A549 (cell line): ENCODE measurements at regions not wholly inside any gene's neighbourhood (a gene's known extent, or its start where the extent isn't known, plus 50 kb on each side); places are given as distances from the start of the nearest gene placed in this dataset.
"Not testable (repeated sequence)": the region's sequence is repeated elsewhere in the genome, so short reads cannot be mapped to it uniquely, and the experiment has no call there.

Experiments
- ATAC-seq, 2 experiments: fragments of 200-7000 bp in 1 of 2; fragments of >200 bp in 1 of 2; cut with Nextera tagmentation in 1 of 2; cut with Tn5 transposase in 1 of 2; 3 replicates each; pipeline versions ENCODE4 v1.8.0 to v1.9.1; 2018 to 2020; ENCODE audit warnings: mild to moderate bottlenecking in 1 of 2, moderate library complexity in 1 of 2
- CTCF ChIA-PET: fragments of 300-600 bp; sonication (Branson Sonifier 250); formaldehyde crosslinking; extraction: SDS; loops from one replicate; lab custom pipeline; 2021; ENCODE audit warnings: antibody characterized with exemption, inconsistent platforms; lab: Yijun Ruan, JAX
- POLR2A ChIA-PET: fragments of 350-600 bp; formaldehyde crosslinking; extraction: SDS; loops from one replicate; lab custom pipeline; 2021; ENCODE audit warnings: antibody characterized with exemption, inconsistent platforms; lab: Yijun Ruan, JAX
- DNase-seq, 2 experiments: peaks; one replicate each; pipeline versions ENCODE4 v3.0.0 to v3.0.0-alpha.2; 2011 to 2016; ENCODE audit warnings: low read depth in 1 of 2, low spot score in 1 of 2
- FAIRE-seq: peaks from 2 replicates; lab custom pipeline; 2011; peaks lifted over from hg19 to GRCh38; lab: Jason Lieb, UNC
- H3K27ac ChIP-seq, 2 experiments: fragments of >200 bp; sonication (Bioruptor Twin); formaldehyde crosslinking; 3 replicates each; pipeline ENCODE4 v1.5.1; 2016 to 2017
- H3K4me1 ChIP-seq: fragments of >200 bp; sonication (Bioruptor Twin); formaldehyde crosslinking; 3 replicates; pipeline ENCODE4 v1.6.1; 2016
- H3K4me2 ChIP-seq: fragments of >200 bp; sonication (Bioruptor Twin); formaldehyde crosslinking; 3 replicates; pipeline ENCODE4 v1.6.1; 2016
- H3K4me3 ChIP-seq: fragments of >200 bp; sonication (Bioruptor Twin); formaldehyde crosslinking; 3 replicates; pipeline ENCODE4 v1.5.1; 2016
- H3K9me3 ChIP-seq: fragments of >200 bp; sonication (Bioruptor Twin); formaldehyde crosslinking; 3 replicates; pipeline ENCODE4 v1.6.1; 2016
- CHD2 ChIP-seq: fragments of 150-350 bp; IDR thresholded peaks from 2 replicates; pipeline ENCODE4 v1.6.1; 2014; ENCODE audit warnings: low read length; ENCODE audit not compliant: partially characterized antibody
- CTCF ChIP-seq: fragments of >200 bp; sonication (Bioruptor Twin); formaldehyde crosslinking; IDR thresholded peaks from 3 replicates; pipeline ENCODE4 v1.5.1; 2016
- EHMT2 ChIP-seq: fragments of 200-600 bp; sonication (generic); IDR thresholded peaks from 2 replicates; pipeline ENCODE4 v1.6.1; 2016; ENCODE audit warnings: antibody characterized with exemption, low read depth, mild to moderate bottlenecking, moderate library complexity
- GATA3 ChIP-seq: IDR thresholded peaks from 2 replicates; pipeline ENCODE4 v1.6.1; 2012; ENCODE audit warnings: borderline replicate concordance
- HMGXB4 ChIP-seq: fragments of 250-450 bp; sonication (Bioruptor Pico); IDR thresholded peaks from 2 replicates; pipeline ENCODE4 v1.5.0; 2021; ENCODE audit warnings: mild to moderate bottlenecking, moderate library complexity, borderline replicate concordance
- HOXA7 ChIP-seq: fragments of 250-450 bp; sonication (Bioruptor Pico); IDR thresholded peaks from 2 replicates; pipeline ENCODE4 v1.5.0; 2020; ENCODE audit warnings: mild to moderate bottlenecking, moderate library complexity
- HOXB5 ChIP-seq: fragments of 250-450 bp; sonication (Bioruptor Pico); IDR thresholded peaks from 2 replicates; pipeline ENCODE4 v1.5.0; 2020; ENCODE audit warnings: mild to moderate bottlenecking, moderate library complexity
- KDM1A ChIP-seq: fragments of 200-600 bp; sonication (generic); IDR thresholded peaks from 2 replicates; pipeline ENCODE4 v1.6.1; 2016; ENCODE audit warnings: low read depth, mild to moderate bottlenecking
- MYC ChIP-seq: IDR thresholded peaks from 2 replicates; pipeline ENCODE4 v1.6.1; 2012; ENCODE audit warnings: mild to moderate bottlenecking, inconsistent platforms, low read length, improper control_type of control experiment, borderline replicate concordance
- NFE2L2 ChIP-seq: fragments of 150-350 bp; conservative IDR thresholded peaks from 2 replicates; pipeline ENCODE4 v1.6.1; 2014; ENCODE audit warnings: low read length
- NR3C1 ChIP-seq: fragments of >200 bp; sonication (Bioruptor Twin); formaldehyde crosslinking; IDR thresholded peaks from 3 replicates; pipeline ENCODE4 v1.6.1; 2017
- PHF8 ChIP-seq: fragments of 200-600 bp; sonication (generic); IDR thresholded peaks from 2 replicates; pipeline ENCODE4 v1.6.1; 2016; ENCODE audit warnings: low read depth, mild to moderate bottlenecking, antibody characterized with exemption, moderate library complexity, borderline replicate concordance
- POLR2A ChIP-seq: IDR thresholded peaks from 2 replicates; pipeline ENCODE4 v1.6.1; 2012; ENCODE audit warnings: mild to moderate bottlenecking, low read length
- RARB ChIP-seq: fragments of 250-450 bp; sonication (Bioruptor Pico); IDR thresholded peaks from 2 replicates; pipeline ENCODE4 v1.8.0; 2021; ENCODE audit warnings: mild to moderate bottlenecking, moderate library complexity
- REST ChIP-seq: fragments of 200-600 bp; sonication (generic); IDR thresholded peaks from 2 replicates; pipeline ENCODE4 v1.6.1; 2016; ENCODE audit warnings: antibody characterized with exemption, mild to moderate bottlenecking, moderate library complexity
- SMC3 ChIP-seq: fragments of >200 bp; sonication (Bioruptor Twin); formaldehyde crosslinking; IDR thresholded peaks from 3 replicates; pipeline ENCODE4 v1.6.1; 2018; ENCODE audit warnings: inconsistent platforms
- TFCP2L1 ChIP-seq: fragments of 250-450 bp; sonication (Bioruptor Pico); IDR thresholded peaks from 2 replicates; pipeline ENCODE4 v1.5.0; 2021; ENCODE audit warnings: mild to moderate bottlenecking
- ZNF302 ChIP-seq: fragments of 250-450 bp; sonication (Bioruptor Pico); IDR thresholded peaks from 2 replicates; pipeline ENCODE4 v1.9.0; 2021; ENCODE audit warnings: inconsistent platforms, mild to moderate bottlenecking, moderate library complexity
- WGBS: methylation state at CpG from one replicate; pipeline ENCODE4 v1.1.6; 2017; ENCODE audit errors: missing lambda C conversion rate; 5-methylcytosine and 5-hydroxymethylcytosine counted together
- TF ChIP-seq, protein P1 (sequence below): fragments of >200 bp; sonication (Bioruptor Twin); formaldehyde crosslinking; IDR thresholded peaks from 2 replicates; pipeline ENCODE4 v1.6.1; 2016

GRCh38 chr1:224022249-224022970 is 91.5 kb upstream of the FBXO28 start:
- H3K4me3 ChIP-seq, H3K4me1 ChIP-seq, H3K27ac ChIP-seq, ATAC-seq, H3K4me2 ChIP-seq, CTCF ChIA-PET, H3K9me3 ChIP-seq, FAIRE-seq, POLR2A ChIA-PET, DNase-seq: not testable (repeated sequence)
- WGBS, result 80% methylated on average over 7 of the region's 7 CpGs

DNA sequence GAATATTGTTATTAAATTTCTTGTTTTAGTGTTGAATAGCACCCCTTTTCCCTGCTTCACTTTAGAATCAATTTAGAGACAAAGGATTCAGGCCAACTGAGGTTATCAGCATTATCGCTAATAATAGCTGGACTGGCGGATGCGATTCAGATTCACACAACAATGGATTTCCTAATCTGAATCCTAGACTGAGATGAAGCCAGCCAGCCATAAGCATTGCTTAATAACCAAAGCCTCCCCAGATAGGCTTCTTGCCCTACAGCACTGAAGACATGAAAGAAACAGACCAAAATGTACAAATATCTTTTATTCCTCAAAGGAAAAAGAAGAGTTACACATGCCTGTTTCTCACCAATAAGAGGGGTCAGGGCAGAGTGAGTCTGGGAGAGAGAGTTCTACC is 94.0 kb upstream of the FBXO28 start:
- POLR2A ChIA-PET, FAIRE-seq, ATAC-seq, H3K9me3 ChIP-seq, CTCF ChIA-PET, DNase-seq, H3K4me2 ChIP-seq, H3K4me1 ChIP-seq, H3K27ac ChIP-seq, H3K4me3 ChIP-seq: not testable (repeated sequence)
- WGBS, result 93% methylated on average over 3 of the region's 3 CpGs

- DNase-seq, POLR2A ChIA-PET, H3K4me2 ChIP-seq, FAIRE-seq, H3K4me1 ChIP-seq, H3K27ac ChIP-seq, CTCF ChIA-PET, H3K4me3 ChIP-seq, ATAC-seq: not testable (repeated sequence)
- 90% methylated on average over 8 of the region's 8 CpGs for WGBS
- peaks cover 38% of the 10 kb centered on the region for H3K9me3 ChIP-seq
Measured at GRCh38 chr1:224015782-224016181, 98.1 kb upstream of the FBXO28 start.

DNA sequence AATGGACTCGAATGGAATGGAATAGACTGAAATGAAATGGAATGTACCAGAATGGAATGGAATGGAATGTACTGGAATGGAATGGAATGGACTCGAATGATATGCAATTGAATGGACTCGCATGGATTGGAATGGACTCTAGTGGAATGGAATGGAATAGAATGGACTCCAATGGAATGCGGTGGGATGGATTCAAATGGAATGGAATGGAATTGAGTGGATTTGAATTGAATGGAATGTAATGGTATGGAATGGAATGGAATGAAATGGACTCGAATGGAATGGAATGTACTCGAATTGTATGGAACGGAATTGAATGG is 99.6 kb upstream of the FBXO28 start:
- POLR2A ChIA-PET, result no interaction called here
- 79% methylated on average over 7 of the region's 7 CpGs for WGBS
- Histone ChIP-seq H3K4me1 (no peaks in the 10 kb centered on the region), H3K4me2 (no peak overlapping the region), H3K27ac (no peak overlapping the region), H3K9me3 (peaks cover 39% of the 10 kb centered on the region)
- TF ChIP-seq SMC3 (no peak), MYC (no peak), HOXA7 (no peak), CHD2 (no peak), CTCF (no peak), EHMT2 (no peak), HOXB5 (CRISPR knock-in tag) (no peak), RARB (no peak), REST (no peak), PHF8 (no peak), POLR2A (no peak), NFE2L2 (no peak), KDM1A (no peak), TFCP2L1 (CRISPR knock-in tag) (no peak), ZNF302 (CRISPR knock-in tag) (no peak), NR3C1 (no peak), HMGXB4 (CRISPR knock-in tag) (no peak), GATA3 (no peak)
- TF ChIP-seq, protein P1, sequence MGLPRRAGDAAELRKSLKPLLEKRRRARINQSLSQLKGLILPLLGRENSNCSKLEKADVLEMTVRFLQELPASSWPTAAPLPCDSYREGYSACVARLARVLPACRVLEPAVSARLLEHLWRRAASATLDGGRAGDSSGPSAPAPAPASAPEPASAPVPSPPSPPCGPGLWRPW, result no peak
- TF ChIP-seq, all 56 proteins: peak for 0
- H3K4me3 ChIP-seq, result no peak overlapping the region
- DNase-seq (peak in 1 of 2 experiments; percentile 36), ATAC-seq (no peak), FAIRE-seq (no peak)
- CTCF ChIA-PET, result no interaction called here

DNA sequence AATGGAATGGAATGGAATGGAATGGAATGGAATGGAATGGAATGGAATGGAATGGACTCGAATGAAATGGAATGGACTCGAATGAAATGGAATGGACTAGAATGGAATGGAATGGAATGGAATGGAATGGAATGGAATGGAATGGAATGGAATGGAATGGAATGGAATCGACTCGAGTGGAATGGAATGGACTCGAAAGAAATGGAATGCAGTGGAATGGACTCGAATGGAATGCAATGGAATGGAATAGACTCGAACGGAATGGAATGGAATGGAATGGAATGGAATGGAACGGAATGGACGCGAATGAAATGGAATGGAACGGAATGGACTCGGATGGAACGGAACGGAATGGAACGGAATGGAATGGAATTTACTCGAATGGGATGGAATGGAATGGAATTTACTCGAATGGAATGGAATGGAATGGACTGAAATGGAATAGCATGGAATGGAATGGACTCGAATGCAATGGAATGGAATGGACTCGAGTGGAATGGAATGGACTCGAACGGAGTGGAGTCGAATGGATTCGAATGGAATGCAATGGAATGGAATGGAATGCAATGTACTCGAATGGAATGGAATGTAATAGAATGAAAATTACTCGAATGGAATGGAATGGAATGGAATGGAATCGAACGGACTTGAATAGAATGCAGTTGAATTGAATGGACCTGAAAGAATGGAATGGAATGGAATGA is 100.1 kb upstream of the FBXO28 start:
- ATAC-seq, H3K4me3 ChIP-seq, FAIRE-seq, H3K4me1 ChIP-seq, POLR2A ChIA-PET, H3K4me2 ChIP-seq, H3K27ac ChIP-seq, CTCF ChIA-PET: not testable (repeated sequence)
- peaks cover 40% of the 10 kb centered on the region for H3K9me3 ChIP-seq
- WGBS, result 59% methylated on average over 28 of the region's 28 CpGs
- DNase-seq, result peak in 1 of 2 experiments; percentile 53
